ENCODE measurements at regions not wholly inside any gene's neighbourhood (a gene's known extent, or its start where the extent isn't known, plus 50 kb on each side); places are given as distances from the start of the nearest gene placed in this dataset.

- TF ChIP-seq REST (IDR thresholded peaks at IDR 0.05; ENCODE audit: insufficient replicate concordance, low read depth) (no peak), CTCF (IDR thresholded peaks at IDR 0.05; ENCODE audit: insufficient read depth, low read length) (no peak), POLR2AphosphoS5 (IDR thresholded peaks at IDR 0.05; ENCODE audit: low read depth) (no peak), GABPA (IDR thresholded peaks at IDR 0.05; ENCODE audit: low read depth) (no peak), SPI1 (IDR thresholded peaks at IDR 0.05; ENCODE audit: borderline replicate concordance, low read depth) (no peak)
These were observed 161.2 kb upstream of the SNX7 start for GRCh38 chr1:98500324-98500723.
